Endothelial cell of umbilical vein (primary cell): ENCODE measurements at regions not wholly inside any gene's neighbourhood (a gene's known extent, or its start where the extent isn't known, plus 50 kb on each side); places are given as distances from the start of the nearest gene placed in this dataset.
"Not testable (repeated sequence)": the region's sequence is repeated elsewhere in the genome, so short reads cannot be mapped to it uniquely, and the experiment has no call there.

ENCODE experiments used
- BruUV-seq: library from RNA; stranded (reverse); fragments of 400-500 nt; replicated peaks from 2 replicates; lab custom pipeline; 2021; lab: Mats Ljungman, UMichigan
- CTCF ChIA-PET: fragments of 300-600, 350-600 bp; sonication (Branson Sonifier 250); formaldehyde crosslinking; loops from one replicate; lab custom pipeline; 2021; ENCODE audit warnings: antibody characterized with exemption, inconsistent platforms; lab: Charles Lee
- POLR2A ChIA-PET: fragments of 300-600, 350-600 bp; sonication (Branson Sonifier 250); formaldehyde crosslinking; loops from one replicate; lab custom pipeline; 2021; ENCODE audit warnings: antibody characterized with exemption, inconsistent platforms; lab: Charles Lee
- DNase-seq: peaks from one replicate; pipeline ENCODE4 v3.0.0-alpha.2; 2011; ENCODE audit warnings: low read depth, low spot score
- FAIRE-seq: peaks from 2 replicates; lab custom pipeline; 2011; peaks lifted over from hg19 to GRCh38; lab: Jason Lieb, UNC
- H2AFZ ChIP-seq: 2 replicates; pipeline ENCODE4 v1.6.0; 2012; ENCODE audit warnings: low read depth, low read length, control low read depth, inconsistent platforms
- H3K27ac ChIP-seq: 2 replicates; pipeline ENCODE4 v1.5.1; 2011; ENCODE audit warnings: low read depth, mild to moderate bottlenecking, control low read depth, low read length, moderate library complexity; ENCODE audit not compliant: insufficient read depth
- H3K27me3 ChIP-seq, 2 experiments: 2 replicates each; pipeline versions ENCODE4 v1.6.0 to v1.6.1; 2011; ENCODE audit warnings: low read length in 2 of 2, mixed read lengths in 1 of 2; ENCODE audit not compliant: control insufficient read depth in 2 of 2, insufficient read depth in 2 of 2
- H3K36me3 ChIP-seq, 2 experiments: 2 replicates in 1 of 2; 3 replicates in 1 of 2; pipeline ENCODE4 v1.5.1; 2011; ENCODE audit warnings: low read length in 2 of 2, mild to moderate bottlenecking in 1 of 2, moderate library complexity in 1 of 2; ENCODE audit not compliant: control insufficient read depth in 2 of 2, insufficient read depth in 2 of 2; ENCODE audit errors: extremely low read depth in 1 of 2
- H3K4me1 ChIP-seq: 3 replicates; pipeline ENCODE4 v1.5.1; 2011; ENCODE audit warnings: mild to moderate bottlenecking, low read length; ENCODE audit not compliant: control insufficient read depth, insufficient read depth; ENCODE audit errors: extremely low read depth
- H3K4me2 ChIP-seq: 2 replicates; pipeline ENCODE4 v1.6.1; 2011; ENCODE audit warnings: low read length, control low read depth, mixed read lengths; ENCODE audit not compliant: insufficient read depth
- H3K4me3 ChIP-seq, 3 experiments: fragments of 200-600 bp in 1 of 3; sonication (generic), shearing (Covaris generic) in 1 of 3; replicated peaks in 1 of 3; 2 replicates each; pipeline ENCODE4 v1.5.1; 2011 to 2016; ENCODE audit warnings: control low read depth in 3 of 3, low read length in 3 of 3, mild to moderate bottlenecking in 2 of 3, inconsistent platforms in 1 of 3, low read depth in 1 of 3, moderate library complexity in 1 of 3; ENCODE audit not compliant: insufficient read depth in 1 of 3
- H3K79me2 ChIP-seq: 2 replicates; pipeline ENCODE4 v1.6.0; 2012; ENCODE audit warnings: low read length, inconsistent platforms; ENCODE audit not compliant: control insufficient read depth, insufficient read depth
- H3K9ac ChIP-seq: replicated peaks from 2 replicates; pipeline ENCODE3; 2011; ENCODE audit warnings: low read length, control low read depth; ENCODE audit not compliant: insufficient read depth; ENCODE audit errors: extremely low read depth
- H3K9me1 ChIP-seq: replicated peaks from 3 replicates; pipeline ENCODE4 v1.6.0; 2011; ENCODE audit warnings: mild to moderate bottlenecking, low read length; ENCODE audit not compliant: control insufficient read depth, insufficient read depth; ENCODE audit errors: extremely low read depth
- H3K9me3 ChIP-seq: replicated peaks from 2 replicates; pipeline ENCODE4 v1.5.1; 2012; ENCODE audit warnings: low read length, inconsistent platforms; ENCODE audit not compliant: control insufficient read depth, insufficient read depth
- H4K20me1 ChIP-seq: replicated peaks from 2 replicates; pipeline ENCODE3; 2011; ENCODE audit warnings: mild to moderate bottlenecking, low read length; ENCODE audit not compliant: control insufficient read depth, insufficient read depth; ENCODE audit errors: extremely low read depth
- CTCF ChIP-seq, 2 donors: IDR thresholded peaks; 1 replicate in 1 of 2; 2 replicates in 1 of 2; pipeline ENCODE4 v1.5.1; 2011; ENCODE audit warnings: low read length in 2 of 2, mild to moderate bottlenecking in 2 of 2, moderate library complexity in 2 of 2, control low read depth in 1 of 2, inconsistent platforms in 1 of 2, low read depth in 1 of 2; ENCODE audit not compliant: insufficient read depth in 1 of 2; ENCODE audit errors: extremely low read depth in 1 of 2
- EZH2 ChIP-seq: IDR thresholded peaks from 2 replicates; pipeline ENCODE4 v1.6.1; 2012; ENCODE audit warnings: borderline replicate concordance, low read depth, mild to moderate bottlenecking, moderate library complexity, low read length, inconsistent platforms; ENCODE audit not compliant: severe bottlenecking
- FOS ChIP-seq: IDR thresholded peaks from 2 replicates; pipeline ENCODE4 v1.6.1; 2011; ENCODE audit warnings: mild to moderate bottlenecking, low read length, moderate library complexity, borderline replicate concordance; ENCODE audit not compliant: insufficient read depth
- GATA2 ChIP-seq: IDR thresholded peaks from 2 replicates; pipeline ENCODE4 v1.7.0; 2011; ENCODE audit warnings: low read depth, mild to moderate bottlenecking, moderate library complexity, mixed read lengths, low read length; ENCODE audit not compliant: insufficient read length, insufficient read depth
- JUN ChIP-seq: IDR thresholded peaks from 2 replicates; pipeline ENCODE4 v1.6.1; 2011; ENCODE audit warnings: borderline replicate concordance, low read depth; ENCODE audit not compliant: insufficient read length, insufficient read depth
- MAX ChIP-seq: IDR thresholded peaks from 2 replicates; pipeline ENCODE4 v1.6.1; 2011; ENCODE audit not compliant: insufficient read depth, insufficient read length
- MYC ChIP-seq: IDR thresholded peaks from one replicate; pipeline ENCODE4 v1.6.1; 2011; ENCODE audit warnings: mild to moderate bottlenecking, low read depth, low read length
- POLR2A ChIP-seq: IDR thresholded peaks from 2 replicates; pipeline ENCODE4 v1.6.1; 2012; ENCODE audit warnings: low read depth, mild to moderate bottlenecking, control low read depth, low read length
- POLR2AphosphoS5 ChIP-seq: IDR thresholded peaks from 2 replicates; pipeline ENCODE4 v1.6.1; 2012; ENCODE audit warnings: low read depth, mild to moderate bottlenecking, control low read depth, low read length, moderate library complexity; ENCODE audit not compliant: insufficient read depth
- dilution Hi-C: fragments of 300-500 bp; cut with MboI; formaldehyde crosslinking; loops from one replicate; pipeline ENCODE4 v1.15.0; 2019; ENCODE audit warnings: low sequenced_read_pairs; ENCODE audit not compliant: extremely low pct_ligation_motif_present
- intact Hi-C: fragments of 100-400 bp; cut with micrococcal nuclease; formaldehyde crosslinking; loops from one replicate; pipeline ENCODE4 v1.10.0; 2022

GRCh38 chr7:52161483-52161882 is 844.9 kb upstream of the COBL start:
- H3K27ac ChIP-seq, result no peak overlapping the region
- no peak overlapping the region for H2AFZ ChIP-seq
- H3K27me3 ChIP-seq, result no peaks in the 10 kb centered on the region
- H3K9ac ChIP-seq, result no peak overlapping the region
- H3K4me1 ChIP-seq, result no peaks in the 10 kb centered on the region
- no peaks in the 10 kb centered on the region for H3K79me2 ChIP-seq
- H3K4me3 ChIP-seq, result no peak overlapping the region
- BruUV-seq, result no TSS peak
- H4K20me1 ChIP-seq, result no peaks in the 10 kb centered on the region
- no peak for FAIRE-seq
- dilution Hi-C loops, result no loop called here
- no peak for DNase-seq
- no peak for TF ChIP-seq JUN
- no peak for TF ChIP-seq CTCF (IDR thresholded peaks at IDR 0.05; ENCODE audit: extremely low read depth in 1 of 2, insufficient read depth in 1 of 2, low read depth in 1 of 2, low read length in 2 of 2)
- TF ChIP-seq MYC, result no peak
- no peak for TF ChIP-seq POLR2AphosphoS5
- TF ChIP-seq MAX, result no peak
- TF ChIP-seq EZH2, result no peak
- no peak for TF ChIP-seq FOS
- no peak for TF ChIP-seq GATA2
- no peak for TF ChIP-seq POLR2A
- H3K4me2 ChIP-seq, result no peak overlapping the region
- no peaks in the 10 kb centered on the region for H3K9me3 ChIP-seq
- no peaks in the 10 kb centered on the region for H3K36me3 ChIP-seq
- intact Hi-C loops, result no loop called here
- ChIA-PET POLR2A (no interaction called here), CTCF (no interaction called here)
- no peaks in the 10 kb centered on the region for H3K9me1 ChIP-seq

- BruUV-seq, POLR2A ChIA-PET, H3K4me2 ChIP-seq, H2AFZ ChIP-seq, FAIRE-seq, H3K79me2 ChIP-seq, H3K4me1 ChIP-seq, H3K36me3 ChIP-seq, dilution Hi-C loops, intact Hi-C loops, H3K27me3 ChIP-seq, H3K27ac ChIP-seq, H3K9me1 ChIP-seq, H3K4me3 ChIP-seq, H3K9me3 ChIP-seq, DNase-seq, H3K9ac ChIP-seq, CTCF ChIA-PET, H4K20me1 ChIP-seq: not testable (repeated sequence)
Measured at GRCh38 chr7:52159421-52159820, 842.8 kb upstream of the COBL start.
